Neutrophil (primary cell): ENCODE measurements at regions not wholly inside any gene's neighbourhood (a gene's known extent, or its start where the extent isn't known, plus 50 kb on each side); places are given as distances from the start of the nearest gene placed in this dataset.

Experiments used
- H3K27ac ChIP-seq: fragments of 200-600 bp; sonication (generic); 2 replicates; pipeline ENCODE4 v1.5.1; 2016; ENCODE audit warnings: mild to moderate bottlenecking, moderate library complexity
- H3K27me3 ChIP-seq: fragments of 200-600 bp; sonication (generic); 2 replicates; pipeline ENCODE4 v1.6.0; 2016; ENCODE audit warnings: mild to moderate bottlenecking
- H3K36me3 ChIP-seq: fragments of 200-600 bp; sonication (generic); 2 replicates; pipeline ENCODE4 v1.5.1; 2017
- H3K4me1 ChIP-seq, 2 experiments: fragments of 200-600 bp in 1 of 2; sonication (generic) in 1 of 2; 1 replicate in 1 of 2; 2 replicates in 1 of 2; pipeline versions ENCODE4 v1.5.1 to v1.6.1; 2013 to 2016; ENCODE audit warnings: low read depth in 1 of 2, low read length in 1 of 2, mild to moderate bottlenecking in 1 of 2, moderate library complexity in 1 of 2; ENCODE audit not compliant: control insufficient read depth in 1 of 2, insufficient read depth in 1 of 2
- H3K4me3 ChIP-seq, 2 experiments: fragments of 200-600 bp in 1 of 2; sonication (generic) in 1 of 2; 1 replicate in 1 of 2; 2 replicates in 1 of 2; pipeline ENCODE4 v1.5.1; 2013 to 2016; ENCODE audit warnings: low read depth in 1 of 2, low read length in 1 of 2, mild to moderate bottlenecking in 1 of 2, moderate library complexity in 1 of 2
- H3K9me3 ChIP-seq: fragments of 200-600 bp; sonication (generic); 2 replicates; pipeline ENCODE4 v1.5.1; 2016
- TF ChIP-seq, protein P1 (sequence below): fragments of 200-600 bp; sonication (generic); IDR thresholded peaks from 2 replicates; pipeline ENCODE4 v1.5.1; 2016; ENCODE audit warnings: antibody characterized with exemption

DNA sequence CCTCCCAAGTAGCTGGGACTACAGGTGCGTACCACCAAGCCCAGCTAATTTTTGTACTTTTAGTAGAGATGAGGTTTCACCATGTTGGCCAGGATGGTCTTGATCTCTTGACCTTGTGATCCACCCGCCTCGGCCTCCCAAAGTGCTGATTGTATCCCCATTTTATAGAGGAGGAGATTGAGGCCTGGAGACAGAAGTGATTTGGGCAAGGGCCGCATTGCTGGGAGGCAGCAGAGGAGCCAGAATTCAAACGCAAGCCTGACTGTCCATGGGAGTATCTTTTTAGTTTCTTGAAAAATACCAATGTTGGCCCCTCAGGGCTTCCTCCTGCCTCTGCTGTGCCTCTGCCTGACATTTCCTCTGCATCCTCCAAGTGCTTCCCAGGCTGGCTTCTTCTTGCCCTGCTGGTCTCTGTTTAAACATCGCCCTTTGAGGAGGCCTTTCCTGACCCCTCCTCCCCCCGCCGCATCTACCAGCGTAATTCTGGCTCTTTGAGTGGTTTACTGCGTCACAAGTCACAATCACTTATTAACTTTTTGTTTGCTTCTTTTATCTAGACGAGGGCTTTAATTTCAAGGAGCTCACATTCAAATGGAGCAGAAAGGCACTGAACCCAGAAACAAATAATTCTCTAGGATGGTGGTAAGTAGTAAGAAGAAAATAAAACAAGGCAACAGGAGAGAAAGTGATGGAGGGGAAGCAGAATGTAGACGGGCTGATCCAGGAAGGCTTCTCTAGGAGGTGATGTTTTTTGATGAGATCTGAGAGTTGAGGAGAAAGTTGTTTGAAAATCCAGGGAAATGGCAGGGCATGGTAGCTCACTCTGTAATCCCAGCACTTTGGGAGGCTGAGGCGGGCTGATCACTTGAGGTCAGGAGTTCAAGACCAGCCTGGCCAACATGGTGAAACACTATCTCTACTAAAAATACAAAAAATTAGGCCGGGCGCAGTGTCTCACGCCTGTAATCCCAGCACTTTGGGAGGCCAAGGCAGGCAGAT, 91.0 kb upstream of the MED13L start:
- Histone ChIP-seq H3K36me3 (no peaks in the 10 kb centered on the region), H3K27me3 (no peaks in the 10 kb centered on the region), H3K4me3 (no peak overlapping the region), H3K9me3 (no peaks in the 10 kb centered on the region), H3K4me1 (no peaks in the 10 kb centered on the region), H3K27ac (no peak overlapping the region)
- TF ChIP-seq, protein P1, sequence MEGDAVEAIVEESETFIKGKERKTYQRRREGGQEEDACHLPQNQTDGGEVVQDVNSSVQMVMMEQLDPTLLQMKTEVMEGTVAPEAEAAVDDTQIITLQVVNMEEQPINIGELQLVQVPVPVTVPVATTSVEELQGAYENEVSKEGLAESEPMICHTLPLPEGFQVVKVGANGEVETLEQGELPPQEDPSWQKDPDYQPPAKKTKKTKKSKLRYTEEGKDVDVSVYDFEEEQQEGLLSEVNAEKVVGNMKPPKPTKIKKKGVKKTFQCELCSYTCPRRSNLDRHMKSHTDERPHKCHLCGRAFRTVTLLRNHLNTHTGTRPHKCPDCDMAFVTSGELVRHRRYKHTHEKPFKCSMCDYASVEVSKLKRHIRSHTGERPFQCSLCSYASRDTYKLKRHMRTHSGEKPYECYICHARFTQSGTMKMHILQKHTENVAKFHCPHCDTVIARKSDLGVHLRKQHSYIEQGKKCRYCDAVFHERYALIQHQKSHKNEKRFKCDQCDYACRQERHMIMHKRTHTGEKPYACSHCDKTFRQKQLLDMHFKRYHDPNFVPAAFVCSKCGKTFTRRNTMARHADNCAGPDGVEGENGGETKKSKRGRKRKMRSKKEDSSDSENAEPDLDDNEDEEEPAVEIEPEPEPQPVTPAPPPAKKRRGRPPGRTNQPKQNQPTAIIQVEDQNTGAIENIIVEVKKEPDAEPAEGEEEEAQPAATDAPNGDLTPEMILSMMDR = no peak

DNA sequence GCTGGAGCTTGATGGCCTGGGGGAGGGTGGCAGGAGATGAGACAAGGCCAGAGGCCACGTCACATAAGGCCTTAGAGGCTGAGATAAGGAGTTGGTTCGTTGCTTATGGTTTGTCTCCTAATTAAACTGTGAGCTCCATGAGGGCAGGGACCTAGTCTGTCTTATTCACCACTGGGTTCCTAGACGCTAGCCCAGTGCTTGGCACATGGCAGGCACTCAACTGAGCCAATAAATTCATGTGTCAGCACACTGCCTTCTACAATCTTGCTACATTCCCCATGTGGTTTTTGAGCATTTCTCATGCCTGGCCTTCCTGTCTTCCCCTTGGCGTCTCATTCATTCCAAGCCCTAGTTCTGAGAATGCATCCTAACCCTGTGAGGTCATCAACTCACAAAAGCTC, 92.5 kb upstream of the MED13L start:
- no peaks in the 10 kb centered on the region for H3K9me3 ChIP-seq
- no peaks in the 10 kb centered on the region for H3K36me3 ChIP-seq
- H3K27ac ChIP-seq = no peak overlapping the region
- no peaks in the 10 kb centered on the region for H3K27me3 ChIP-seq
- H3K4me3 ChIP-seq = no peak overlapping the region
- no peaks in the 10 kb centered on the region for H3K4me1 ChIP-seq
- TF ChIP-seq, protein P1 = no peak

DNA sequence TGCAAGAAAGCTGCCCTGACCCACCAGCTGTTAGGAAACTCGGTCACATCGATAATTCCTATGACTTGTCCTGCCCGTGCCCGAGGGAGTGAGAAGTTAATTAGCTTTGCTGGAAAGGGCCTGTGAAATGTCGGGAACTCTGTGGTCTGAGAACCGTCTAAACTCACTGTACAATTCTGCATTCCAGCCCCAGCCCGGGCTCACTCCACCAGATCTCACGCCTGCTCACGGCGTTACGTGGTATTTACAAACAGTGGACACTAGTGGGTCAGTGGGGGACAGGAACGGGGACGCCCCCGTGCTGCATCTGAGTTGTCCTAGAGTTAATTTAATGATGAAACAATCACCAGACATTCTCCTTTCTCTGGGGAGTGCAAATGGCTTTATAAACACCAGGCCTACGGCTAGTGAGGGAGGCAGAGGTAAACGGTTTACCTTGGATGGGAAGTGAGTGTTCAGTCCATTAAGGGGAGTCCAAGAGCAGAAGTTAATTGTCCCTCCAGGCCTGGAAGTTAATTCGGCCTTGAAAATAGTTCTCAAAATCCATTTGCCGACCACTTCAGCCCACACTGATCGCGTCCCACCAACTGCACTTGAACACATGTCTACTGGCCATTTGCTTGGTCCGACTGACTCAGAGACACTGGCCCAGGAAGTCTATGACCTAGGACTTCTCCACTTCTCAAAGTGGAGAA, 93.5 kb upstream of the MED13L start:
- TF ChIP-seq, protein P1 = no peak
- no peaks in the 10 kb centered on the region for H3K4me1 ChIP-seq
- no peaks in the 10 kb centered on the region for H3K36me3 ChIP-seq
- H3K27ac ChIP-seq = no peak overlapping the region
- H3K27me3 ChIP-seq = no peaks in the 10 kb centered on the region
- no peak overlapping the region for H3K4me3 ChIP-seq
- H3K9me3 ChIP-seq = no peaks in the 10 kb centered on the region

DNA sequence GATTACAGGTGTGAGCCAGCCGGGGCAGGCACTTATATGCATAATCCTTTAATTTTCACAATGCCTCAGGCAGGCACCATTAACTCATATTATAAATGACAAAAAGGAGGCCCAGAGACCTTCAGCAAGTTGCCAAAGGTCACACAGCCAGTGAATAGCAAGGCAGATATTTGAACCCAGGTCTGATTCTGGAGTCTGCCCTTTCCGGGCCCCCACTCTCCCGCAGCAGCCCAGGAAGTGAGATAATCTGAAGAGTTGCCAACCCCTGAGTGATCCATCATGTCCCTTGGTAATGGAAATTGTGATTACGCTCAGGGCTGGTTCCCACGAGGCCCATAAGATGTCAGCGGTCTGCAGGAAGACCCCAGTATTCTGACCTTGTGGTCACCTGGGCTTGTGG, 95.3 kb upstream of the MED13L start:
- no peaks in the 10 kb centered on the region for H3K27me3 ChIP-seq
- no peak overlapping the region for H3K4me3 ChIP-seq
- H3K27ac ChIP-seq = no peak overlapping the region
- H3K9me3 ChIP-seq = no peaks in the 10 kb centered on the region
- TF ChIP-seq, protein P1 = no peak
- no peaks in the 10 kb centered on the region for H3K36me3 ChIP-seq
- H3K4me1 ChIP-seq = no peaks in the 10 kb centered on the region

DNA sequence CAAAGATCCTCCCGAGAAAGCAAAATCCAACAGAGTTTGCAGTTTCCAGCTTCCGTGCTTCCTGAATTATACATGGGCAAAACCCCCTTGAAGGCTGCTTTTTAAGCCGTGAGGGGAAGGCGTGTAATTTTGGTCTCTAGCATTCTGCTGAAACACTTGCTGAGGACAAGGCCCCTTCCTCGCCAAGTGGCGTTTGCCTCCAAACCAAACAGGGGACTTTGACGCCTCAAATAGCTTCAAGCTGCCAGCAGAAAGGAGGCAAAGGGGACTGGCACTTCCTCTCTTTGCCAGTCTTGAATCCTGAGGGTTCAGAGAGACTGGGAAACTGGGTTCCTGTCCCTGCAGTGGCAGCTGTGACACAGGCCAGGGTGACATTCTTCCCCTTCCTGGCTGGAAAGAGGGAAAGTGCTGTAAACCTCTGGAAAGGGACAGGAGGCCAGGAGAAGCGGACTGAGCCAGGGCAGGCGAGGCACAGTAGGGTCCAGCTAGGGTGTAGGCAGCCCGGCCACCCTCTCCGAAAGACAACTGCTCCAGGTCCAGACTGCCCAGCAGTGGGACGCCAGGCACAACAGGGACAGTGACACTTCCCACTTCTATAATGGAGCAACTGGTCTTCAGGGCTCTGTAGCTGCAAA, 96.2 kb upstream of the MED13L start:
- TF ChIP-seq, protein P1 = no peak
- no peak overlapping the region for H3K27ac ChIP-seq
- H3K4me3 ChIP-seq = no peak overlapping the region
- H3K9me3 ChIP-seq = no peaks in the 10 kb centered on the region
- H3K4me1 ChIP-seq = no peaks in the 10 kb centered on the region
- H3K36me3 ChIP-seq = no peaks in the 10 kb centered on the region
- H3K27me3 ChIP-seq = no peaks in the 10 kb centered on the region
